HuH-7 (cell line): ENCODE measurements at regions not wholly inside any gene's neighbourhood (a gene's known extent, or its start where the extent isn't known, plus 50 kb on each side); places are given as distances from the start of the nearest gene placed in this dataset.
"Not testable (repeated sequence)": the region's sequence is repeated elsewhere in the genome, so short reads cannot be mapped to it uniquely, and the experiment has no call there.

Experiments used
- DNase-seq: peaks from one replicate; pipeline ENCODE4 v3.0.0; 2011; ENCODE audit warnings: low spot score

GRCh38 chr5:127133071-127133470, 59.8 kb upstream of the C5orf63 start:
- DNase-seq, result no peak

- no peak for DNase-seq
These were observed 63.6 kb upstream of the C5orf63 start for GRCh38 chr5:127136908-127137307.

- no peak for DNase-seq
These were observed 70.4 kb upstream of the C5orf63 start for GRCh38 chr5:127143722-127144121.

- no peak for DNase-seq
These were observed 79.7 kb upstream of the C5orf63 start for GRCh38 chr5:127153031-127153430.

- DNase-seq, result no peak
These were observed 80.2 kb upstream of the C5orf63 start for GRCh38 chr5:127153521-127153920.

- DNase-seq, result no peak
These were observed 90.4 kb upstream of the C5orf63 start for GRCh38 chr5:127163750-127164149.

GRCh38 chr5:127170918-127171600, 97.8 kb upstream of the C5orf63 start:
- no peak for DNase-seq

GRCh38 chr5:127176769-127177168, 103.5 kb upstream of the C5orf63 start:
- DNase-seq, result no peak

- DNase-seq, result not testable (repeated sequence)
These were observed 108.0 kb upstream of the MEGF10 start for GRCh38 chr5:127182631-127183030.

GRCh38 chr5:127183332-127183731, 107.3 kb upstream of the MEGF10 start:
- no peak for DNase-seq

- no peak for DNase-seq
These were observed 105.7 kb upstream of the MEGF10 start for GRCh38 chr5:127184851-127185250.

GRCh38 chr5:127186657-127187056, 103.9 kb upstream of the MEGF10 start:
- no peak for DNase-seq

GRCh38 chr5:127187706-127188105, 102.9 kb upstream of the MEGF10 start:
- no peak for DNase-seq

- DNase-seq, result no peak
These were observed 98.4 kb upstream of the MEGF10 start for GRCh38 chr5:127192150-127192549.

GRCh38 chr5:127192836-127193338, 97.7 kb upstream of the MEGF10 start:
- DNase-seq, result no peak

- DNase-seq, result no peak
These were observed 94.6 kb upstream of the MEGF10 start for GRCh38 chr5:127196042-127196441.

- DNase-seq, result peak; percentile 23
These were observed 93.0 kb upstream of the MEGF10 start for GRCh38 chr5:127197402-127198167.

- not testable (repeated sequence) for DNase-seq
These were observed 87.9 kb upstream of the MEGF10 start for GRCh38 chr5:127202738-127203137.

- DNase-seq, result no peak
These were observed 86.8 kb upstream of the MEGF10 start for GRCh38 chr5:127203818-127204217.

GRCh38 chr5:127205147-127205546, 85.4 kb upstream of the MEGF10 start:
- DNase-seq, result no peak

GRCh38 chr5:127206320-127207113, 84.1 kb upstream of the MEGF10 start:
- no peak for DNase-seq

GRCh38 chr5:127210042-127210441, 80.6 kb upstream of the MEGF10 start:
- no peak for DNase-seq

- no peak for DNase-seq
These were observed 77.4 kb upstream of the MEGF10 start for GRCh38 chr5:127213231-127213630.
